C4-2B (cell line): ENCODE measurements at regions not wholly inside any gene's neighbourhood (a gene's known extent, or its start where the extent isn't known, plus 50 kb on each side); places are given as distances from the start of the nearest gene placed in this dataset.

Experiments
- H3K27ac ChIP-seq: fragments of 450-650 bp; 2 replicates; pipeline ENCODE4 v1.5.1; 2017
- CTCF ChIP-seq: fragments of 450-650 bp; conservative IDR thresholded peaks from 2 replicates; pipeline ENCODE4 v1.5.1; 2017; ENCODE audit warnings: mild to moderate bottlenecking
- ZFX ChIP-seq: fragments of 450-650 bp; IDR thresholded peaks from 2 replicates; pipeline ENCODE4 v1.6.1; 2017

- TF ChIP-seq ZFX, result no peak
- no peak for TF ChIP-seq CTCF
- H3K27ac ChIP-seq, result no peak overlapping the region
These were observed 97.3 kb upstream of the API5 start for GRCh38 chr11:43214471-43214870.

GRCh38 chr11:43217849-43218248 lies 93.9 kb upstream of the API5 start:
- H3K27ac ChIP-seq, result no peak overlapping the region
- TF ChIP-seq ZFX (no peak), CTCF (no peak)

GRCh38 chr11:43222215-43222614 lies 89.6 kb upstream of the API5 start:
- no peak for TF ChIP-seq CTCF
- no peak for TF ChIP-seq ZFX
- H3K27ac ChIP-seq, result no peak overlapping the region

GRCh38 chr11:43223026-43223425 lies 88.8 kb upstream of the API5 start:
- no peak overlapping the region for H3K27ac ChIP-seq
- TF ChIP-seq CTCF (no peak), ZFX (no peak)

GRCh38 chr11:43234881-43235280 lies 76.9 kb upstream of the API5 start:
- no peak overlapping the region for H3K27ac ChIP-seq

GRCh38 chr11:43238341-43238740 lies 73.5 kb upstream of the API5 start:
- no peak for TF ChIP-seq CTCF
- TF ChIP-seq ZFX, result no peak
- H3K27ac ChIP-seq, result no peak overlapping the region

More at GRCh38 chr11:43234881-43235280, 76.9 kb upstream of the API5 start:
- TF ChIP-seq CTCF, result no peak
- no peak for TF ChIP-seq ZFX

GRCh38 chr11:43239791-43240190 lies 72.0 kb upstream of the API5 start:
- no peak overlapping the region for H3K27ac ChIP-seq
- no peak for TF ChIP-seq CTCF
- no peak for TF ChIP-seq ZFX
